Amniotic stem cell (primary cell): ENCODE measurements at regions not wholly inside any gene's neighbourhood (a gene's known extent, or its start where the extent isn't known, plus 50 kb on each side); places are given as distances from the start of the nearest gene placed in this dataset.
"Not testable (repeated sequence)": the region's sequence is repeated elsewhere in the genome, so short reads cannot be mapped to it uniquely, and the experiment has no call there.

Experiments
- DNase-seq: peaks from one replicate; lab custom pipeline; 2025; lab: John Stamatoyannopoulos, UW

- no peak for DNase-seq
These were observed 90.1 kb upstream of the SERTAD2 start for GRCh38 chr2:64743739-64744330.

GRCh38 chr2:64745562-64745961, 91.8 kb upstream of the SERTAD2 start:
- DNase-seq, result no peak

DNA sequence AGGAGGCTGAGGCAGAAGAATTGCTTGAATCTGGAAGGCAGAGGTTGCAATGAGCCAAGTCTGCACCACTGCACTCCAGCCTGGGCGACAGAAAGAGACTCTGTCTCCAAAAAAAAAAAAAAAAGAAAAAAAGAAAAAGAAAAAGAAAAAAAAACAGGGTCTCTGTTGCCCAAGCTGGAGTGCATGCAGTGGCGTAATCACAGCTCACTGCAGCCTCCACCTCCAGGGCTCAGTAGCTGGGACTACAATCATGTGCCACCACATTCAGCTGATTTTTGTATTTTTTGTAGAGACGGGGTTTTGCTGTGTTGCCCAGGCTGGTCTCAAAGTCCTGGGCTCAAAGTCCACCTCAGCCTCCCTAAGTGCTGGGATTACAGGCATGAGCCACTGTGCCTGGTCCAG, 94.0 kb upstream of the SERTAD2 start:
- DNase-seq, result not testable (repeated sequence)

DNA sequence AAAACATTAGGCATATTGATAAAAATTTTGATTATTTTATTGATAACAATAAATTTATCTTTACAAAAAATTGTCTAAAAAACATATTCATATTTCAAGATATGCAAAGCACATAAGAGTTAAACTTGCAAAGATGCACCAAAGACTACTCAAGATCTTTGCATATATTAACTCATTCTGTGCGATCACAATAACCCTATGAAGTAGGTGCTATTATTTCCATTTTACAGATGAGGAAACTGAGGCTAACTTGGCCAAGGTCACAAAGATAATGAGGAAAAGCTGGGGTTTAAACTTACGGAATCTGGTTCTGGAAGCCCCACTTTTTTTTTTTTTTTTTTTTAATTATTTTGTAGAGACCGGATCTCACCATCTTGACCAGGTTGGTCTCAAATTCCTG, 94.4 kb upstream of the SERTAD2 start:
- DNase-seq, result no peak

DNA sequence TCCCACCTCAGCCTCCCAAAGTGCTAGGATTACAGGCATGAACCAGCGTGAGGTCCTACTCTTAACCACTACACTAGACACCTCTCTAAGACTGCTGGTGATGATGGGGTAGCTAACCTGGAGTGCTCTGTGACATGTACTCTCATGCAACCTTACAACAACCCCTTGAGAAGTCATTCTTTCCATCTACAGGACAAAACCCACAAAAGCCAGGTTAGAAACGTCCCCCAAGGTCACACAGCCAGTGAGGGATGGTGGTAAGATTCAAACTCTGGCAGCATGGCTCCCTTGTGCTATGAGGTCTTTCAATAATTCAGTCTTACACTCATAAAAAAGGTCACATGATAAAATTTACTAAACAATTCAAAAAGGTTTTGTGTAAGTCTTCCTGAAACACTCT, 94.8 kb upstream of the SERTAD2 start:
- no peak for DNase-seq

- DNase-seq, result no peak
These were observed 95.7 kb upstream of the SERTAD2 start for GRCh38 chr2:64749446-64749845.

GRCh38 chr2:64750001-64750816, 96.5 kb upstream of the SERTAD2 start:
- no peak for DNase-seq

DNA sequence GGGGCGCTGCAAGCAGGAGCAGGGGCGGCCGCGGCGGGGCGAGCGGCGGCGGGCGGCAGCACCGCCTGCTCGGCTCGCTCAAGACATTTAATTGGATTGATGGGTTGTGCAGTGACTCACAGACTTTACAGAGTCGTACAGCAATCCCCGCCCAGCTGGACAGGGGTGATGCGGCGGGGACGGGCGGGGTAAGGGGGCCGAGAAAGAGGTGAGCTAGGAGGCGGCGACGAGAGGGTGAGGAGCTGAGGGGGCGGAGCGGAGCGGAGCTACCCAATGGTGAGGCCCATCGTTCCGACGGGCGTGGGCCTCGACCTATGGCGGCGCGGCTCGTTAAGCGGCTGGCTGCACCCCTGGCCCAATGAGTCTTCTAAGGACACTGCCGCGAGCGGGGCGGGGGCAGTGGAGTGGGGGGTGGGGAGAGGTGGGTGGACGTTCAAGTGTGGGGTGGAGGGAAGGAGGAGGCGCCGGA, 97.1 kb upstream of the SERTAD2 start:
- DNase-seq, result peak; percentile 98

DNA sequence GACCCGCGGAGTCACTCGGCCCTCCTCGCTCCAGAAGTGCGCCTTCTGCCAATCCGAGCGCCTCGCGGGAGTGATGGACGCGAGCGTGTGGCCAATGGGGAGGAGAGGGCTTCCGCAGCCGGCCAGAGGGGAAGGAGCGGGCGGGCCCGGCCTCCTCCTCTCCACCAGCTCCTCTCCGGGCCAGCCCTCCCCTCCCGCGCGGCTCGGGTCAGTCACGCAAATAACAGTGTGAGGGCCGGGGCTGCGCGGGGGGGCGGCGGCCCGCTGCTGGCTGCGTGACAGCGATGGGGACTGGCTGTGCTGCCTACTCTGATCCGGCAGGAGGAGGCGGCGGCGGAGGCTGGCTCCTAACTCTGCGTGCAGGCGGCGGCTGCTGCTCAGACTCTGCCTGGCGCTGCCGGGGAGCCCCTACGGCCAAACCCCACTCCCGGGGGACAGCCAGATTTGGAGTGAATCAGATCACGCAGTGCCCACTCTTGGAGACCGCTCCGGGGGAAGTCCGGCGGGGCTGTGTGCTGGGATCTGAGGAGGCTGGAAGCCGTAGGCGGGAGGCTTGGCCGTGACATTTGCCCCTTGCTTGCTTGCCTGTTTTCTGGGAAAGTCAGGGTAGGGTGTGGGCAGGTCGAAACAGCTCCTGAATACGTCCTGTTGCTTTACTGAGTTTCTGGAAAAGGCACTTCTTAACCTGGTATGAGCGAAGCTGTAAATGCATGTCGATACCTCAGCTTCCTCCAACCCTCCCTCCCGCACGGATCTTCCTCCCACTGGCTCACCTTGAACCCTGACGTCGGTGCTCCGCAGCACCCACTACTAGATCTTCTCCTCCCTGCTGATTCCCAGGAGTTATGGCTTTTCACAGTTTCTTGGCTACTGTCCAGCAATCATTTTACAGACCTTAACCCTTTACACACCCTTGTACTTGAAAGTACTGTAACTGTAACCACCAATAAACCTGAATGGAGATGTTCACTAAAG, 97.9 kb upstream of the SERTAD2 start:
- no peak for DNase-seq

DNA sequence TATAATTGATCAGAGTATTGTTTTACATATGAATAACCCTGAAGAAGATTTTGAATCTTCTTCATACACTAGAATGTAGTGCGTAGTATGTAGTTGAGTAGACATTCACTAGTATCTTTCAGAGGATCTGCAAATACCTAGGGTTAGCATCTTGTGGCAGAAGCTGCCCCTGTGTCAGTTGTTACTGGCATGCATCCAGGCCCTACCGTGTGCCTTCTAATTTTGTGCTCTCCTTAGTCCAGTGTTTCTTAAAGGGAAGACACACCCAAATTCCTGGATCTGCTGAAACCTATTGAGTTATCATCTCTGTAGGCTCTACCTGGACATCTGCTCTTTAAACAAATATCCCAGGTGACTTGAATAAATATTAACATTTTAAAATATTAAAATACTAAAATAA, 99.7 kb upstream of the SERTAD2 start:
- no peak for DNase-seq

DNA sequence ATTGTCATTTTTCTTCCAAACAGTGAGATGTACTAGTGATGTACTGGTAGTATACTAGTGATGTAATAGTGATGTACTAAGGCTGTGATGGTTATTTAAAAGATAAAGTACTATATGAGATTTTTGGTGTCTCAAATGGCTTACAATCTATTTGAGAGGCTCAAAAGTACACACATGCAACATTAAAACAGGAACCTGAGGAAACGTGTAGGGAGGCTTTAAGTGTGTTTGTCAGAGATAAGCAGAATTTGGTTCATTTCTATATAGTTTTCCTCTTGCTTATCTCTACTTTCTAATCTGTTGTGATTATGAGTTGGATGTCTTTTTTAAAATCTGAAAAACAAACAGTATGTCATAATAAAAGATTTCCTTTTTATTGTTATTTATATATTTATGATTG, 100.9 kb upstream of the SERTAD2 start:
- no peak for DNase-seq

DNA sequence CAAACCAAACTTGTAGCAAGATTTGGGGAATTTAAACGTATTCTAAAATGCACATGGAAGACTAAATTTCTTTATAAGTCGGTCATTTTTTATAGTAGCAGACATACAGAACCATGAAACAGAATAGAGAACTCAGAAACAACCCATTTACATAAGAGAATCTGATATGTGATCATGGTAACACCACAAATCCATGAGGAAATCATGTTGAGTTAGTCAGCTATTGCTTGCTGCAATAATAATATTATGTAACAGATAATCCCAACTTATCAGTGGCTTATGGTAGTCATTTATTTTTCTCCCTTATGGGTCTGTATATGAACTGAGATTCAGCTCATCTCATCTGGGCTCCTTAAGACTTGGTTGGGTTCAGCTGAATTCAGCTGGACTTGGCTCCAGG, 103.4 kb upstream of the SERTAD2 start:
- DNase-seq, result no peak

- no peak for DNase-seq
These were observed 106.4 kb upstream of the SERTAD2 start for GRCh38 chr2:64760128-64760527.

DNA sequence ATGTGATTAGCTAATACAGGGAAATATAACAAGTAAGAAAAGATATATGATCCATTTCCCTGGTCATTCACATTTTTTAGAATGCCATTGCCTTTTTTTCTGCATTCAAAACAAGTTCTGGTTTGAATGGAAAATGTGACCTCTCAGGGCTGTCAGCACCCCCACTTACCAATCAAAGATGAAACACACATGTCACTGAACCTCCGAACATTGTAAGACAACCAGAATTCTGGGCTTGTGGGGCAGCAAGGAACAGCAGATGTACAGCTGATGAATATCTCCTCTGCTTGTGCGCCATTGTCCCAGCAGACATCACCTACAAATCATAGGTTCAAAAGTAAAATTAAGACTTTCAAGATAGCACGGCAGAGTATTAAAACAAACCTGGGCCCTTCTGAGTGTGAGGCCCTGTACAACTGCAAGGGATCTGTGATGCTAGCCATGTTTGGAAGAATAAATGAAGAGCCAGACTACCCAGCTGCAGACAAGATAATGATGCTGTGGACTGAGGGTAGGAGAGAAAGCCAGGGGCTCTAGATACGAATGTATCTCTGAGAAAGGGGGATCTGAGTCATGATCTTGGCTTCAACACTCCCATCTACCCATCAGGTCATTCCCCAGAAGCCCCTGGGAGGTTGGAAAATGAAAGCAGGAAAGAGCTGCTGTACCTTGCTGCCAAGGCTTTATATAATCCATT, 108.7 kb upstream of the SERTAD2 start:
- DNase-seq, result no peak

DNA sequence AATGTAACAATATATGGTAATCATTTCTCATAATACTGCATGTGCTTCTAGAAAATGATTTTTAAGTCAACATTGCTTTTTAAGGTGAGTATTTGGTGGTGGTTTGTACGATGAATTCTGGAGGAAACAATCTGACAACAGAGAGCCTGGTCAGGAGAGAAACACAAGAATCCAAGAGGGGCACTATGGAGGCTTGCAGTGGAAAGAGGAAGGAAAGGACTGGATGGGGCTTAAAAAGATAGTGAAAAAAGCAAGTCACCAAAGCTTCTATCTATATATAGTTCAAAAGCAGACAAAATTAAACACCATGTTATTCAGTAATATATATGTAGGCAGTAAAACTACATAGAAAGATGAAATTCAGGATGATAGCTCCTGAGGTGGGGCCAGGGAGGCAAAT, 109.4 kb upstream of the SERTAD2 start:
- DNase-seq, result no peak

GRCh38 chr2:64765160-64765805, 111.6 kb upstream of the SERTAD2 start:
- DNase-seq, result no peak

- DNase-seq, result no peak
These were observed 113.3 kb upstream of the SERTAD2 start for GRCh38 chr2:64766841-64767669.

- DNase-seq, result peak; percentile 88
These were observed 114.2 kb upstream of the SERTAD2 start for GRCh38 chr2:64767670-64768468.

DNA sequence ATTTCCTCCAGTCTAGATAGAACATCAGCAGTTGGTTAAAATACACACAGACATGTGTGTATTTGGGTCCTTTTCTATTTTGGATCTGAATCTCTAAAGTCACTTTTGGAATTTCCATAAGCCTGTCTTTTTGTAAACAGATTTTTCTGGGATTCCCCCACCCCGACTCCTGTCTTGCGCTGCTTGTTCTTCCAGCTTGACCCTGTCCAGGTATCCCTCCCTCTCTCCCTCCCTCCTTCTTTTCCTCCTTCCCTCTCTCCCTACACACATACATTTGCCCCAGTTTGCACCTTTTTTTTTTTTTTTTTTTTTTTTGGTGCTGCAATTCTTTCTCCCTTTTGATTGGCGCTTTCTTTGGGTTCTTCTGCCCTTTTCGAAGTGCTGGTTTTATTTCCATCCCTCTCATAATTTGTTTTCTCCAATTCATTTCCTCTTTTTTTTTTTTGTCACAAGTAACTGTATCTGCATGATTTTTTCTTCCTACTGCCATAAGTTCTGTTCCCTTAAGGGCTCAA, 114.8 kb upstream of the SERTAD2 start:
- DNase-seq, result no peak
